GM21526 (cell line): ENCODE measurements at regions not wholly inside any gene's neighbourhood (a gene's known extent, or its start where the extent isn't known, plus 50 kb on each side); places are given as distances from the start of the nearest gene placed in this dataset.
"Not testable (repeated sequence)": the region's sequence is repeated elsewhere in the genome, so short reads cannot be mapped to it uniquely, and the experiment has no call there.

Source experiments
- ATAC-seq: cut with Tn5 transposase; IDR thresholded peaks from one replicate; pipeline ENCODE4 v1.9.1; 2021; ENCODE audit warnings: moderate library complexity; ENCODE audit not compliant: unreplicated experiment, low FRiP score

DNA sequence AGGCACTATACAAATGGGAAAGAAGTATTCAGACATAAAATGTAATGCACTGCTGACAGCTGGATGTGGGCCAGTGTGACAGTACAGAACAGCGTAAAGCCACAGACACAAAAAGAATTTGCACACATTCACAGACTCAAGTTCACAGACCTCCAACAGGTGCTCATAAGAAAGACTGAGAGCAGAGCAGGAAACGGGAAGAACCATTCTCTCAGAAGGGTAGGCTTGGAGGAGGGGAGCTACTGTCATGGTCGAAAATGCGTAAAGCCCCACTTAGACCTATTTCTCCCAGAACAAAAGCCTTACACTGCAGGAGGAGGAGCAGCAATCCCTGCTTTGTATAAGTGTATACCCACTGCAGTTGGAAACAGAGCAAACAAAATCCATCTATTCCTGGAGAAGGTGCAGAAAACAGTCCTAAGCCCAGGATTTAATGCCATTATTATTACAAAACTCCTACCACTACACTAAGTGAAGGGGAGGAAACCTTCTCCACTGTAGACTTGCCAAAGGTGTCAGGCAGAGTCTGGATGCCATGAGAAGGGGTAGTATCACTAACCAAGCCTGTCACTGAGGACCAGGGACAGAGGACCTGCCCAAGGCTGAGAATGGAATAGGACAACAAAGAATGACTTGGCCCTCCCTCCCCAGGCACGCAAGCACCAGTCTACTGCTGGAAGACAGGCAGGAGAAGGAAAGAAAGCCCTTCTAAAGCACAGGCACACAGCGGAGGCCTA, 103.0 kb upstream of the FAM25C start:
- not testable (repeated sequence) for ATAC-seq

- not testable (repeated sequence) for ATAC-seq
Measured at GRCh38 chr10:48098854-48099253, 99.3 kb upstream of the FAM25C start.

DNA sequence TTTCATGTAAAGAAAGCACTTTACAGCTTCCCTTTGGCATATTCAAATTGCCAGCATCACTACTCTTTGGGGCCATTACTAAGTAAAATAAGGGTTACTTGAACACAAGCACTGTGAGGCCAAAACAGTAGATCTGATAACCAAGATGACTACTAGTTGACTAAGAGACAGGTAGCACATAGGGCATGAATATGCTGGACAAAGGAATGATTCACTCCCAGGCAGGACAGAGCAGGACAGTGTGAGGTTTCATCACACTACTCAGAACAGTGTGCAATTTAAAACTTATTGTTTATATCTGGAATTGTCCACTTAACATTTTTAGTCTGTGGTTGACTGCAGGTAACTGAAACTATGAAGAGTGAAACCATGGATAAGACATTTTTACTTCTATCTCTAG, 91.1 kb upstream of the FAM25C start:
- not testable (repeated sequence) for ATAC-seq

- ATAC-seq = not testable (repeated sequence)
Measured at GRCh38 chr10:48088087-48088486, 88.5 kb upstream of the FAM25C start.

DNA sequence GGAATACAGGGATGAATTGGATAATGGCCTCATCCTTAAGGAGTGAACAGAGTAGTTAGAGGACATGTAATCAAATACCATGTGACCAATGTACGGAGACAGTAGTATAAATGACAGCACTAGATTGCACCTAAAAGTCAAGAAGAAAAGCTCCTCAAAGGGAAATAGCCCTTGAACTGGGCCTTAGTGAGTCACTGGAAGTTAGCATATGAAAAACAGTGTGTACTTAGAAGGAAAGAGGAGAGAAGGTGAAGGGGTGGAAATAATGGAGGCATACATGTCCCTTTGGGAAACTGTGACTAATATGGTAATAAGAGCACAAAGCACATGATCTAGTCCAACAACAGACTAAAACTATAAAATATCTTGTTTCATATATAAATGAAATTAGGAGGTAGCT, 84.9 kb upstream of the FAM25C start:
- not testable (repeated sequence) for ATAC-seq

DNA sequence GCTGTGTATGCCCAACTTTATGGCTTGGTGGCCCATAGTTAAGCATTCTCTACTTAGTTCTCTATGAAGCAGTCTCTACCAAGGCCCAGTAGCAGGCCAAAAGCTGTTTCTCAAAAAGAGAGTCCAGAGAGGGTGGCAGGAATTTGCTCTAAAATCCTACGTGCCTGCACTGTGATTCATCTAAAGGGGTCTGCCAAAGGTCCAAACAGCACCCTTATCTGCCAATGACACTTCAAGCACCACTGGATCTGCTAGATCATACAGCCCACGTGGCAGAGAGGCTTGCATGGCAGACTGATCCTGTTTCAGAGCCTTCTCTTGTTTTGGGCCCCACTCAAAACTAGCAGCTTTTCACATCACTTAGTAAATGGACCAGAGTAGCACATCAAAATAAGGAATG, 71.6 kb upstream of the FAM25C start:
- not testable (repeated sequence) for ATAC-seq

DNA sequence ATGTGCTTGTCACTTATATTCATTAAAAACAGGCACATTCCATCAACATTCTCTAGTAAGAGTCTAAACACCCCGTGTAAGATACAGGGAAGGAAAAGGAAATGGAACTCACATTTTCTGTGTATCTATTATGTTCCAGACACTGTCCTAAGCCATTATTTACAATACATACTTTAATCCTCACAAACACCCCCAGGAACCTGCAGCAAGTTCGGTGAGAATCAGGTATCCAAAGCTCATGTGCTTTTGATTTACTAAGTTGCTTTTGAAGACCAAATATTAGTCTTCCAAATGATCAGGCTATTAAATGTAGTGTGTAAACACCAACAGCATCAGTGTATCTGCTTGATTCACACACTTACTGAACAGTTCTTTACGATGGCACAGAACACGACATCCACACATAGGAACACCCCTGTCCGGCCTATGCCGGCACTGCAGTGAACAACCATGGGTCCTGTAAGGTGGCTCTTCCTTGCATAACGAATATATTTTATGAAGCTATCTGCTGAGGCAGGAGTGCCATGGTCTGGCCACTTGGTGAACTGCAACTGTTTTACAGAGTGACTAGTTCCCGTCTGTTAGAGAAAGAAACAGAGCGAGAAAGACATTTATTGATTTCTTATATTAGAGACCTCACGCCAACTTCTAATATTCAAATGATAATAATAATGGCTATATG, 64.5 kb upstream of the FAM25C start:
- peak; percentile 85 for ATAC-seq

GRCh38 chr10:48055395-48055794, 55.8 kb upstream of the FAM25C start:
- ATAC-seq = not testable (repeated sequence)
